GM06990 (cell line): ENCODE measurements at regions not wholly inside any gene's neighbourhood (a gene's known extent, or its start where the extent isn't known, plus 50 kb on each side); places are given as distances from the start of the nearest gene placed in this dataset.

Experiments
- DNase-seq: peaks from one replicate; pipeline ENCODE4 v3.0.0-alpha.2; 2011; ENCODE audit not compliant: insufficient read length; ENCODE audit errors: extremely low read depth
- H3K27me3 ChIP-seq: replicated peaks from 2 replicates; pipeline ENCODE4 v1.6.0; 2011; ENCODE audit warnings: low read length; ENCODE audit not compliant: control insufficient read depth, insufficient read depth
- H3K36me3 ChIP-seq: 2 replicates; pipeline ENCODE4 v1.5.1; 2011; ENCODE audit warnings: low read length; ENCODE audit not compliant: control insufficient read depth, insufficient read depth
- H3K4me3 ChIP-seq: replicated peaks from 2 replicates; pipeline ENCODE4 v1.5.1; 2011; ENCODE audit warnings: low read depth, mild to moderate bottlenecking, control low read depth, low read length
- CTCF ChIP-seq: IDR thresholded peaks from 2 replicates; pipeline ENCODE4 v1.5.1; 2011; ENCODE audit warnings: low read length, control low read depth, mild to moderate bottlenecking, inconsistent platforms; ENCODE audit not compliant: insufficient read depth, poor library complexity, severe bottlenecking

- no peak for DNase-seq
- H3K36me3 ChIP-seq: no peaks in the 10 kb centered on the region
Observed at GRCh38 chr17:65453204-65453931, 108.1 kb downstream of the AXIN2 start.

GRCh38 chr17:65449495-65449894 is 112.0 kb downstream of the AXIN2 start:
- H3K4me3 ChIP-seq: no peak overlapping the region
- no peak for TF ChIP-seq CTCF
- no peak for DNase-seq
- no peaks in the 10 kb centered on the region for H3K36me3 ChIP-seq
- H3K27me3 ChIP-seq: no peaks in the 10 kb centered on the region; the same call in 1 of the 2 replicates

More at GRCh38 chr17:65453204-65453931, 108.1 kb downstream of the AXIN2 start:
- no peak for TF ChIP-seq CTCF
- Histone ChIP-seq H3K27me3 (no peaks in the 10 kb centered on the region), H3K4me3 (no peak overlapping the region)

GRCh38 chr17:65447823-65448222 is 113.6 kb downstream of the AXIN2 start:
- TF ChIP-seq CTCF: no peak
- Histone ChIP-seq H3K4me3 (no peak overlapping the region), H3K27me3 (no peaks in the 10 kb centered on the region; the same call in 1 of the 2 replicates)

GRCh38 chr17:65446838-65447526 is 114.5 kb downstream of the AXIN2 start:
- Histone ChIP-seq H3K4me3 (no peak overlapping the region), H3K36me3 (no peaks in the 10 kb centered on the region), H3K27me3 (no peaks in the 10 kb centered on the region; the same call in 1 of the 2 replicates)
- no peak for DNase-seq
- no peak for TF ChIP-seq CTCF

More at GRCh38 chr17:65447823-65448222, 113.6 kb downstream of the AXIN2 start:
- H3K36me3 ChIP-seq: no peaks in the 10 kb centered on the region
- DNase-seq: no peak

- TF ChIP-seq CTCF: no peak
Observed at GRCh38 chr17:65446043-65446442, 115.4 kb downstream of the AXIN2 start.

More at GRCh38 chr17:65446043-65446442, 115.4 kb downstream of the AXIN2 start:
- Histone ChIP-seq H3K36me3 (no peaks in the 10 kb centered on the region), H3K4me3 (no peak overlapping the region), H3K27me3 (no peaks in the 10 kb centered on the region; the same call in 1 of the 2 replicates)
- no peak for DNase-seq
